NOMO-1 treated with DMSO at 0.1 percent for 48 hours (cell line): ENCODE measurements at regions not wholly inside any gene's neighbourhood (a gene's known extent, or its start where the extent isn't known, plus 50 kb on each side); places are given as distances from the start of the nearest gene placed in this dataset.
A peak's percentile ranks its signal among the peaks of the same experiment; 100 is the strongest.
"Not testable (repeated sequence)": the region's sequence is repeated elsewhere in the genome, so short reads cannot be mapped to it uniquely, and the experiment has no call there.

Experiments used
- DNase-seq: peaks from one replicate; lab custom pipeline; 2025; ENCODE audit not compliant: unreplicated experiment; lab: John Stamatoyannopoulos, UW

GRCh38 chr13:33645591-33646554 lies 172.1 kb upstream of the RFC3 start:
- DNase-seq: no peak

GRCh38 chr13:33649212-33649878 lies 168.6 kb upstream of the RFC3 start:
- DNase-seq: no peak

- DNase-seq: no peak
Measured at GRCh38 chr13:33651766-33652165, 166.2 kb upstream of the RFC3 start.

GRCh38 chr13:33657274-33657673 lies 160.7 kb upstream of the RFC3 start:
- DNase-seq: no peak

- DNase-seq: no peak
Measured at GRCh38 chr13:33659466-33659865, 158.5 kb upstream of the RFC3 start.

GRCh38 chr13:33659894-33660293 lies 158.1 kb upstream of the RFC3 start:
- DNase-seq: no peak

- DNase-seq: no peak
Measured at GRCh38 chr13:33662392-33662791, 155.6 kb upstream of the RFC3 start.

GRCh38 chr13:33665626-33666175 lies 152.2 kb upstream of the RFC3 start:
- no peak for DNase-seq

GRCh38 chr13:33671560-33671959 lies 146.4 kb upstream of the RFC3 start:
- DNase-seq: no peak

GRCh38 chr13:33672022-33672421 lies 145.9 kb upstream of the RFC3 start:
- DNase-seq: not testable (repeated sequence)

- peak; percentile 47 for DNase-seq
Measured at GRCh38 chr13:33676045-33676989, 141.6 kb upstream of the RFC3 start.

GRCh38 chr13:33677215-33677614 lies 140.7 kb upstream of the RFC3 start:
- DNase-seq: no peak

- DNase-seq: no peak
Measured at GRCh38 chr13:33678084-33678483, 139.9 kb upstream of the RFC3 start.

GRCh38 chr13:33678906-33679657 lies 138.9 kb upstream of the RFC3 start:
- DNase-seq: peak; percentile 54

- DNase-seq: no peak
Measured at GRCh38 chr13:33679658-33680012, 138.3 kb upstream of the RFC3 start.

GRCh38 chr13:33682020-33682564 lies 135.9 kb upstream of the RFC3 start:
- no peak for DNase-seq

- not testable (repeated sequence) for DNase-seq
Measured at GRCh38 chr13:33682646-33683045, 135.3 kb upstream of the RFC3 start.

GRCh38 chr13:33683376-33683775 lies 134.6 kb upstream of the RFC3 start:
- no peak for DNase-seq

GRCh38 chr13:33684874-33685273 lies 133.1 kb upstream of the RFC3 start:
- no peak for DNase-seq
